Fibroblast of skin of left quadriceps (primary cell): ENCODE measurements at regions not wholly inside any gene's neighbourhood (a gene's known extent, or its start where the extent isn't known, plus 50 kb on each side); places are given as distances from the start of the nearest gene placed in this dataset.

Source experiments
- DNase-seq, 2 experiments: peaks; one replicate each; pipeline ENCODE4 v3.0.0-alpha.2; 2013; ENCODE audit warnings: low read depth in 2 of 2

DNA sequence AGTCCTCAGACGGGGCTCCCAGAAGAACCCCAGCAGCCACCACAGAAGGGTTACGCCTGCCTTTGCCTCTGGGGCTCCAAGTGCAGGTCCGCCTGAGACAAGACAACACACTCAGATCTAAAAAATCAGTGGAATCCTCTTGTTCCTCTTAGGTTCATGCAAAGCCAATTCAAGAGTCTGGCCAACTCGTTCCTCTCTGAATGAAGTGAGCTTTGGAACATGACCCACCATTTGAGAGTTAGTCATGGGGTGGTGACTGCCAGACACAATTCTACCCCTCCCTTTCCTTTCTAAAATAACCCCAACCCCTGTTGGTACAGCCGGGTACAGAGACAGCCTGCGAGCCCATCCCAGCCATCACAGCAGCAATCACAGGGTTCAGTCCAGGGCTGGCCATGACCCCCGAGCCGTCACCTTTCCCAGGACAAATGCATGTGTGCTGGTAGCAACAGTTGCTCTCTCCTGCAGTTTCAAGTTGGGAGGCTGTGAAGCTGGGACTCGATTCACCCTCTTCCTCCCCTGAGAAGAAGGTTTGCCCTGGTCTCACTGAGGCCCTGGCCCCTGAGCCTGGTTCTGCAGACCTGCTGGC lies 183.1 kb upstream of the SH3BP4 start:
- no peak for DNase-seq

DNA sequence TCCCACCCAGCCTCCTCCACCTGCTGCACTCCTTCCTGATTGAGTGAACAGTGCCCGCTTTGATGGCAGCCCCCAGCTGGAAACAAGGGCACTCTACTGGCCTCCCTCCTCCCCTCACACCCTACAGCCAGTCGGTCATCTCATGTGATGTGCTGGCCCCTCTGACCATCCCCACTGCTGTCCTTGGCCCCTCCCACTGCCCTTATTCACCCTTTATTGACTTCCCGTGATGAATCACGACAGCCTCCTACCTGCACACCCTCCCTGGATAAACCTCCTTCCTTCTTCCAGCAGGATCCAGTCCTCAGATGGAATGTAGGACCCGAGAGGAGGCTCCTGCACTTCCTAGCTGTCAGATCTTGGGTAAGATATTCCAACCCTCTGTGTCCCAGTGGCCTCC lies 186.5 kb upstream of the SH3BP4 start:
- DNase-seq: no peak

DNA sequence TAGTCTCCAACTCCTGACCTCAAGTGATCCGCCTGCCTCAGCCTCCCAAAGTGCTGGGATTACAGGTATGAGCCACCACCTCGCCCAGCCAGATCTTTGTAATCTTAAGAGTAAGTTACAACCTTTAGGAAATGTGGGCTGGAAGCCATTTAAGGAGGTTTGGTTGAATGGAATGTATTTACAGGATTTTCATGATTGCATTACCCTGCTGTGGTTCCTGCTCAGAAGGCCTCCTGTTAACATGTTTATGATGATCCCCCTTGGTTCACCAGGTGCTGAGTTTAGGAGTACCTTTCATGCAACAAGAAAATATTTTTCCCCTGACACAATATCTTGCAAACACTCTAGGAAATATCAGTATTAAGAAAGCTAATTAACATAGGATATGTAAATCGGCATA lies 187.4 kb upstream of the SH3BP4 start:
- DNase-seq: no peak

GRCh38 chr2:234763002-234763873 lies 188.6 kb upstream of the SH3BP4 start:
- peak; percentile 60 to 62 for DNase-seq

GRCh38 chr2:234761910-234762309 lies 189.9 kb upstream of the SH3BP4 start:
- no peak for DNase-seq

DNA sequence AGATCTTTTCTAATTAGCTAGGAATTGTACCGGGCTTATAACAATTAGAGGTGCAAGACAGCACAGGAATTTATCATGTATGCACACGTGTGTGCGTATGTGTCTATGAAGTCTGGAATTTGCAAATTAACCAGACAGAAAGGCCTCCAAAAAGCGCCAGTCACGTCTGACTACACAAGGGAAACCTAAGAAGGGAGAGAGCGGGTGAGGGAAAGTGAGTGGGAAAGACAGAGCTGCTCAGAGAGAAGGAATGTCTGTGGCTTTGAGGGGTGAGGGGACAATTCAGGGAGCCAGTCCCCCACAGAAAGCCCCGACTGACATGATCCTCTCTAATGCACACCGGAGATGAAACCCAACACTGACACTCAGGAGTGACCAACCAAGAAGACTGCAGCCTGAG lies 197.7 kb upstream of the SH3BP4 start:
- DNase-seq: no peak

GRCh38 chr2:234753701-234754100 lies 198.1 kb upstream of the SH3BP4 start:
- no peak for DNase-seq

DNA sequence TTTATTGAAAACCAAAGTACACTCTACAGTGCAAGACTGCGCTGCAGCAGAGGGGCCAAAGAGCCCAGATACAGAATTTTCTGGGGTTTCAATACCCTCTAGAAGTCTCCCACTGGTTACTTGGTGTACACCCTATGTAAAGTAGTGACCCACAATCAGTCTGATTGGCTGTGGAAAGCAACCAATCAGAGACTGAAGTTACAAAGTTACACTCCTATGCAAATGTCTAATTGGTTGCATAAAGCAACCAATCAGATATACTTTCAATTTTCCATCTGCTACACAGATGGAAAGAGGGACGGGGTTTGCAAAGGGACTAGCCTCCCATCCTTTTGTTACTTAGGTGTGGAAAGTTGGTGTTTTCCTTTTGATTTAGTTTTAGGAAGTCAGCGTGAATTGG lies 198.9 kb upstream of the SH3BP4 start:
- no peak for DNase-seq

DNA sequence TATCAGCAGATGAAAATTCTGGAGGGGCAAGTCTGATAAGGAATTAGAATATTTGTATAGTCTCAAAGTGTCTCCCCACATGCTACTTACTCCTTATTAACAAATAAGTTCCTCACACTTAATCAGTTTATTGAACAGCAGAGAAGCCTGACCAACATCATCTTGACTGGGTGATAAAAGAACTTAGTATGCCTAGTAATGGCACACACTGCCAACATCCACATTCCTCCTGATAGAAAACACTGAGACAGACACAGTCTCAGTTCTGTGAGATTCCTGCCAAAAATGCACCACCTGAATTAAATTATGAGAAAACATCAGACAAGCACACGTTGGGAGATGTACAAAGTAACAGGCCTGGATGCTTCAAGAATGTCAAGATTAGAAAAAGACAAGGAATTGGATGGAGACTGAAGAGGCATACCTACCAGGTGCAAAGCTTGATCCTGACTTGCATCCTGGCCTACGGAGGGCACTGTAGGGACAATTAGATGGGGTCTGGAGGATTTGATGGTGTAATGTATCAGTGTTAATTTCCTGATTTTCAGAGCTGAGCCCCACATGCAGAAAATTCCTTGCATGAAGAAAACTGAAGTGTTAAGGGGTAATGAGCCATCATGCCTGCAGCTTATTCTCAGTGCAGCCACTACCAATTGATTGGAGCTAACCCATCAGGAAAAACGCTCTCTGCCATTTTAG lies 200.4 kb upstream of the SH3BP4 start:
- no peak for DNase-seq

GRCh38 chr2:234747833-234748559 lies 203.8 kb upstream of the SH3BP4 start:
- no peak for DNase-seq

GRCh38 chr2:234747032-234747431 lies 204.8 kb upstream of the SH3BP4 start:
- no peak for DNase-seq

DNA sequence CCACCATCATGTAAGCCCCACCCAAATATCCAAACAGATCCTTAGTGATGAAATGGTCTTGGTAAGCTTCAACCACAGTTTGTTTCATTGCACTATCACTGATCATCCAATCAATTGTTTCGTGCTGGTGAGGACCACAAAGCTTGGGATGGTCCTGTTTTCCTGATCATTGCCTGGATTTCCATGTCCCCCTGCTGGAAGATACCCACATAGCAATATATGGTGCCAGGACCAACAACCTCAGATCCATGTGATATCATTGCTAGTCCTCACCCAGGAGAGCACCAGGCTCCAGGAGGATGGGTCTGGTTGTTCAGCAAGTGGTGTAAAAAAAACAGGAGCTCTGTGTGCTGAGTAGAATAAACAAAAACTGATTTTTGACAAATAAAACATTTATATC lies 206.5 kb upstream of the SH3BP4 start:
- DNase-seq: no peak

GRCh38 chr2:234741976-234742375 lies 209.8 kb upstream of the SH3BP4 start:
- no peak for DNase-seq

DNA sequence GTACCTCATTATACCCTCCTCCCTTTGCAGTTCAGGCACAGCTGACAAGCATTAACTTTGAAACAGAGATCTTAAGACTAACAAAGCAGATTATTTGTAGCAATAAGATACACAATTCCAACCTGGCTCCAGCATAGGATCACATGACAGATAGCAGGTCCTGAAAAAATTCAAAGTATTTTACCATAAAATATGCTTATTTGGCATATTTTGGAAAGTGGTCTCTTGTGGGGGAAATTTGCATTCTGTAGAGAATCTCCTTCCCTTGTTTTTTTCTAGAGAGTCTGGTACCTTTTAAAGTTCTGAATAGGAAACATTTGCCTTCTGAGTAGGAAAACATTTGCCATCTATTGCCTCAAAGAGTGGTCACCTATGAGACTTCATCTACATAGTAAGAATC lies 212.8 kb upstream of the SH3BP4 start:
- DNase-seq: no peak

DNA sequence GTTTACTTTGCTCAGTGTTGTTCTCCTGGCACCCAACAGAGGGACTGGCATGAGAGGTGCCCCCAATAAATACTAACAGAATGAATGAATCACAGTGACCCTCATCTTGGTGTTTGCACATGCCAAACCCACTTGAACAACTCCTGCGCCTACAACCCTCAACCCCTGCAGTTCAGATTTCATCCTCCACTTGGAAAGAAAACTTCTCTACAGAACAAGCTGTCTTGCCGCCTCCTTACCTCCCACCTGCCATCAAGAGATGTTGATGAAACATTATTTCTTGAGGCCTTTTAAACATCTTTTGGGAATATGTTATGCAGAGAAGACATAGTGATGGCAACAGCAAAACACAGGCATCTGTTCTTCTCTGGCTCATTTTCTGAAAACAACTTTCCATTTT lies 216.0 kb upstream of the SH3BP4 start:
- no peak for DNase-seq

DNA sequence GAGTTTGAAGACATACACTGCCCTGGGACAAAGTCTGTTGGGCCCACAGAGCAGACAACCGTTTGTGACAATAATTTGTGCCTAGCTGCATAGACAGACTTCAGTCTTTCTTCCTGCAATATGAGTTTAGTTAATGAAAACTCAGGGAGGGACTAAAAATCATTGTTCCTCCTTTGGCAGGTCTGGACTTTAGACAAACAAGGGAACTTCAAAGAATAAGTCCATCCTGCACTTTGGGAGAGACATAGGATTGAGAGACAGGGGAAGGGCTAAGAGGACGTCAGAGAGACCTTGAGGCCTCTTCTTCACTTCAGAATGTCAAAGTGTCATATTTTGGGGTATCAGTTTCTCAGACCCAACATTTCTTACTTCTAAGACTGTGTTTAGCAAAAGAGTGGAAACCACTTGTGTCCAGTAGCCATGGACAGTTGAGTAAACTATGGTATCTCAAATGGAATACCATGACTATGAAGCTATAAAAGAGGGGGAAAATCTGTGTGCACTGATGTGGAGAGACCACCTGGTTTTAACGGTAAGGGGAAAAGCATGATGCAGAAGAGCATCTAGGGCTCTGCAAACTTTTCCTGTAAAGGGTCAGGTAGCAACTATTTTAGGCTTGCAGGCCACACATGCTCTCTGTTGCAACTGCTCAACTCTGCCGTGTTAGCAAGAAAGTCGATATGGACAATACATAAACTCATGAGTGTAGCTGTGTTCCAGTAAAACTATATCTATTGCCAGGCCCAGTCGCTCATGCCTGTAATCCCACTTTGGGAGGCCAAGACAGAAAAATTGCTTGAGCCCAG lies 217.8 kb upstream of the SH3BP4 start:
- no peak for DNase-seq

GRCh38 chr2:234733093-234733489 lies 218.7 kb upstream of the SH3BP4 start:
- no peak for DNase-seq

DNA sequence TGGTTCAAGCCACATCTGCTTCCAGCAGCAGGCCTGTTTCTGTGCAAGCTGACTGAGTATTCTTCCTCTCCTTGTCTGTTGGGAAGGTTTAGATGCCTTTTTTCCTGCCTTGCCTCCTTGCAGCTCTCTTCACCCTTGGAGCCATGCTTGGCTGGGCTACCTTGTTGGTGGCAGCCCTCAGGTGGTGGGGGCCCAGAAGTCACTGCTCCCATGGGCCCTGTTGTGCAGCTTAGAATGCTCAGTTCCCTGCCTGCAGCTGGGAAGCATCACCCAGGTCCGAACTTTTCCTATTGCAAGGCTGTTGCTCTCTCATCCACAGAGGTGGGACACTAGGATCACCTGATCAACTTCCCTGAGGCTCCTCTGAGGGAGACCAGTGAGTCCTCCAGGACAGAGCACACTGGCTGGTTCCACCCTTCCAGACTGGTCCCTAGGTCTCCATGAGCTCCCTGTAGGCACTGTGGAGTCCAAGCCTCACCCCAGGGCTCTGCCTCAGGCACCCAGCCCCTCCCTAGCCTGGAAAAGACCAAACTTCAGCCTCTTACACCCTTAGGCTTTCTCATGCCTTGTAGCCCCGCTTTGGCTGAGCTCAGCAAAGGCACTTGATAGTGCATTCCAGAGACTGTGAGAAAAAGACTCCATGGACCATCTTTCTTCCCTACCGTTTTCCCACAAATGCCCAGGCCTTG lies 219.3 kb upstream of the SH3BP4 start:
- no peak for DNase-seq

- DNase-seq: no peak
Measured at GRCh38 chr2:234731236-234731635, 220.6 kb upstream of the SH3BP4 start.

DNA sequence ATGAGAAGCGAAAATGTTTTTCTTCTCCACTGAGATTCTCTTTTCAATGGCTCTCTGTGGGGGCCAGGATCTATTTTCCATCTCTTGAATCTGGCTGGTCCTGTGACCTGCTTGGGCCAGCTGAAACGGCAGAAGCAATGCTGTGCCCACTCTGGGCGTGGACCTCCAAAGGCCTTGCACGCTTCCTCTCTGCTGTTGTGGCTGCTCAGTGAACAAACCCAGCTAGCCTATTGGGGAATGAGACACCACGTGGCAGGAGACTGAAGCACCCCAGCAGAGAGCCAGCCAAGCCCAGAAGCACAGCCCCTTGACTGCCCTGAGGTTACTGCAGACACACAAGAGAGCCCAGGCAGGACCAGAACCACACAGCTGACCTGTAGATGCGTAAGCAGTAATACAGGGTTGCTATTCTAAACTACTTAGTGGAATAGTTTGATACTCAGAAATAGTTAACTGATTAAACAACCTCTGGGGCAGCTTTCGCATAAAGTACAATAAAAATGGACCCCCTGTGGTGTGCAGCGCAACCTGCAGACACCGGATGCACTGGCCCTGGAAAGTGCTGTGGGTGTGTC lies 221.7 kb upstream of the SH3BP4 start:
- DNase-seq: no peak
